ENCODE measurements at regions not wholly inside any gene's neighbourhood (a gene's known extent, or its start where the extent isn't known, plus 50 kb on each side); places are given as distances from the start of the nearest gene placed in this dataset.

DNA sequence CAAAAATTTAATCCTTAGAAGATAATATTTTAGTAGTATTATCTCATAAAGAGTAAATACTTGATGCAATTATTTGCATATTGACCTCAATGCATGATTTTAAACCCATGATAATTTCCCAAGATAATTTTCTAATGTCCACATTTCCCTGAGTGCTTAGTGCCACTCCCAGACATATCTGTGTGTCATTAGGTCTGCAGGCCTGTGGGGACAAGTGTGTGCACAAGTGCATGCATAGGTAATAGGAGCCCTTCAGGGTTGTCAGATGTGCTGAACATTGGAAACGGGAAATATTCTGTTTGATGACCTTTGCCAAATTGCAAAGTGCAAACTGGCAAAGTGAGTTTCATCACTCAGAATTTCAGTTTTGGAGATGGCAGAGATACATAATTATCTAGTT, 369.9 kb downstream of the KLF5 start:
- TF ChIP-seq POLR2AphosphoS5 (IDR thresholded peaks at IDR 0.05; ENCODE audit: low read depth, low read length) = no peak

- TF ChIP-seq TAF1 (IDR thresholded peaks at IDR 0.05; ENCODE audit: borderline replicate concordance, insufficient read depth, low read length) (no peak), POLR2AphosphoS5 (IDR thresholded peaks at IDR 0.05; ENCODE audit: low read depth, low read length) (no peak), FOXP2 (optimal IDR thresholded peaks at IDR 0.05; ENCODE audit: borderline replicate concordance, extremely low read depth, extremely low read length, insufficient read depth) (no peak), SIN3A (IDR thresholded peaks at IDR 0.05; ENCODE audit: borderline replicate concordance, insufficient read depth, low read length) (no peak)
- TF ChIP-seq, protein P1, sequence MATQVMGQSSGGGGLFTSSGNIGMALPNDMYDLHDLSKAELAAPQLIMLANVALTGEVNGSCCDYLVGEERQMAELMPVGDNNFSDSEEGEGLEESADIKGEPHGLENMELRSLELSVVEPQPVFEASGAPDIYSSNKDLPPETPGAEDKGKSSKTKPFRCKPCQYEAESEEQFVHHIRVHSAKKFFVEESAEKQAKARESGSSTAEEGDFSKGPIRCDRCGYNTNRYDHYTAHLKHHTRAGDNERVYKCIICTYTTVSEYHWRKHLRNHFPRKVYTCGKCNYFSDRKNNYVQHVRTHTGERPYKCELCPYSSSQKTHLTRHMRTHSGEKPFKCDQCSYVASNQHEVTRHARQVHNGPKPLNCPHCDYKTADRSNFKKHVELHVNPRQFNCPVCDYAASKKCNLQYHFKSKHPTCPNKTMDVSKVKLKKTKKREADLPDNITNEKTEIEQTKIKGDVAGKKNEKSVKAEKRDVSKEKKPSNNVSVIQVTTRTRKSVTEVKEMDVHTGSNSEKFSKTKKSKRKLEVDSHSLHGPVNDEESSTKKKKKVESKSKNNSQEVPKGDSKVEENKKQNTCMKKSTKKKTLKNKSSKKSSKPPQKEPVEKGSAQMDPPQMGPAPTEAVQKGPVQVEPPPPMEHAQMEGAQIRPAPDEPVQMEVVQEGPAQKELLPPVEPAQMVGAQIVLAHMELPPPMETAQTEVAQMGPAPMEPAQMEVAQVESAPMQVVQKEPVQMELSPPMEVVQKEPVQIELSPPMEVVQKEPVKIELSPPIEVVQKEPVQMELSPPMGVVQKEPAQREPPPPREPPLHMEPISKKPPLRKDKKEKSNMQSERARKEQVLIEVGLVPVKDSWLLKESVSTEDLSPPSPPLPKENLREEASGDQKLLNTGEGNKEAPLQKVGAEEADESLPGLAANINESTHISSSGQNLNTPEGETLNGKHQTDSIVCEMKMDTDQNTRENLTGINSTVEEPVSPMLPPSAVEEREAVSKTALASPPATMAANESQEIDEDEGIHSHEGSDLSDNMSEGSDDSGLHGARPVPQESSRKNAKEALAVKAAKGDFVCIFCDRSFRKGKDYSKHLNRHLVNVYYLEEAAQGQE (IDR thresholded peaks at IDR 0.05; ENCODE audit: insufficient read depth in 1 of 2, low read depth in 2 of 2, low read length in 2 of 2) = no peak
These were observed 369.3 kb downstream of the KLF5 start for GRCh38 chr13:73428137-73428536.

DNA sequence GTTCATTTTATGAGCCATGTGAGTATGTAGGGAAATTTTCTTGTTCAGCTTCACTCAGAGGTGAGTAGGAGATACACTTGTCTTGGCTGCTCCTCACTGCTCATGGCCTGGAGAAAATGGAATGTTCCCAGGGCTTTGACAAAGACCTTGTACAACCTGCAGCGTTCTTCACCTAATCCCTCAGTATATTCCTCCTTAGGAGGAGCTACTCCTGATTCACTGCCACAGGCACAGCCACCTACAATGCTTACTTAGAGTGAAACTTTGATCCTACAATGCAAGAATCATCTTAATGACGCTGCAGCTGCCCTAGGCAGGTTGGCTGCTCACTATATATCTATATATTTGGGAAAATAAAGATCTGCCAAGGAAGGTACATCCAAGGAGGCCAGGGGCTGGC, 364.2 kb downstream of the KLF5 start:
- TF ChIP-seq, protein P1 (IDR thresholded peaks at IDR 0.05; ENCODE audit: insufficient read depth in 1 of 2, low read depth in 2 of 2, low read length in 2 of 2) = no peak
- TF ChIP-seq POLR2AphosphoS5 (IDR thresholded peaks at IDR 0.05; ENCODE audit: low read depth, low read length) = no peak

- TF ChIP-seq SIN3A (IDR thresholded peaks at IDR 0.05; ENCODE audit: borderline replicate concordance, insufficient read depth, low read length) (no peak), FOXP2 (optimal IDR thresholded peaks at IDR 0.05; ENCODE audit: borderline replicate concordance, extremely low read depth, extremely low read length, insufficient read depth) (no peak), POLR2AphosphoS5 (IDR thresholded peaks at IDR 0.05; ENCODE audit: low read depth, low read length) (no peak), TAF1 (IDR thresholded peaks at IDR 0.05; ENCODE audit: borderline replicate concordance, insufficient read depth, low read length) (no peak)
- TF ChIP-seq, protein P1 (IDR thresholded peaks at IDR 0.05; ENCODE audit: insufficient read depth in 1 of 2, low read depth in 2 of 2, low read length in 2 of 2) = no peak
These were observed 362.6 kb downstream of the KLF5 start for GRCh38 chr13:73421310-73421912.

- TF ChIP-seq, protein P1 (IDR thresholded peaks at IDR 0.05; ENCODE audit: insufficient read depth in 1 of 2, low read depth in 2 of 2, low read length in 2 of 2) = no peak
- TF ChIP-seq SIN3A (IDR thresholded peaks at IDR 0.05; ENCODE audit: borderline replicate concordance, insufficient read depth, low read length) = no peak
- TF ChIP-seq TAF1 (IDR thresholded peaks at IDR 0.05; ENCODE audit: borderline replicate concordance, insufficient read depth, low read length) = no peak
- TF ChIP-seq FOXP2 (optimal IDR thresholded peaks at IDR 0.05; ENCODE audit: borderline replicate concordance, extremely low read depth, extremely low read length, insufficient read depth) = no peak
- TF ChIP-seq POLR2AphosphoS5 (IDR thresholded peaks at IDR 0.05; ENCODE audit: low read depth, low read length) = no peak
These were observed 360.4 kb downstream of the KLF5 start for GRCh38 chr13:73419186-73419585.

All from PFSK-1 (cell line).